ENCODE measurements at regions not wholly inside any gene's neighbourhood (a gene's known extent, or its start where the extent isn't known, plus 50 kb on each side); places are given as distances from the start of the nearest gene placed in this dataset.
"Not testable (repeated sequence)": the region's sequence is repeated elsewhere in the genome, so short reads cannot be mapped to it uniquely, and the experiment has no call there.

GRCh38 chr6:17182961-17183360 is 81.1 kb downstream of the STMND1 start:
- no peak for DNase-seq

- DNase-seq: no peak
Measured at GRCh38 chr6:17186925-17187324, 85.1 kb downstream of the STMND1 start.

- no peak for DNase-seq
Measured at GRCh38 chr6:17193106-17193775, 87.9 kb upstream of the RBM24 start.

- no peak for DNase-seq
Measured at GRCh38 chr6:17197607-17198006, 83.6 kb upstream of the RBM24 start.

- no peak for DNase-seq
Measured at GRCh38 chr6:17200395-17200794, 80.8 kb upstream of the RBM24 start.

GRCh38 chr6:17202526-17202925 is 78.6 kb upstream of the RBM24 start:
- peak in 1 of 2 experiments; percentile 0 for DNase-seq

GRCh38 chr6:17204533-17204932 is 76.6 kb upstream of the RBM24 start:
- DNase-seq: no peak

GRCh38 chr6:17206566-17207072 is 74.5 kb upstream of the RBM24 start:
- no peak for DNase-seq

GRCh38 chr6:17207281-17207680 is 73.9 kb upstream of the RBM24 start:
- DNase-seq: no peak

- no peak for DNase-seq
Measured at GRCh38 chr6:17210683-17211082, 70.5 kb upstream of the RBM24 start.

GRCh38 chr6:17211101-17211500 is 70.1 kb upstream of the RBM24 start:
- no peak for DNase-seq

- no peak for DNase-seq
Measured at GRCh38 chr6:17212546-17213371, 68.4 kb upstream of the RBM24 start.

- no peak for DNase-seq
Measured at GRCh38 chr6:17214106-17214505, 67.1 kb upstream of the RBM24 start.

GRCh38 chr6:17216972-17217371 is 64.2 kb upstream of the RBM24 start:
- not testable (repeated sequence) for DNase-seq

GRCh38 chr6:17218023-17218748 is 63.0 kb upstream of the RBM24 start:
- DNase-seq: no peak

- DNase-seq: no peak
Measured at GRCh38 chr6:17218749-17219093, 62.4 kb upstream of the RBM24 start.

GRCh38 chr6:17219098-17219497 is 62.1 kb upstream of the RBM24 start:
- no peak for DNase-seq

GRCh38 chr6:17220040-17220910 is 60.9 kb upstream of the RBM24 start:
- DNase-seq: no peak

- no peak for DNase-seq
Measured at GRCh38 chr6:17224056-17224455, 57.1 kb upstream of the RBM24 start.

GRCh38 chr6:17224501-17224900 is 56.7 kb upstream of the RBM24 start:
- not testable (repeated sequence) for DNase-seq

GRCh38 chr6:17225767-17226630 is 55.2 kb upstream of the RBM24 start:
- DNase-seq: no peak
